ENCODE measurements at regions not wholly inside any gene's neighbourhood (a gene's known extent, or its start where the extent isn't known, plus 50 kb on each side); places are given as distances from the start of the nearest gene placed in this dataset.

DNA sequence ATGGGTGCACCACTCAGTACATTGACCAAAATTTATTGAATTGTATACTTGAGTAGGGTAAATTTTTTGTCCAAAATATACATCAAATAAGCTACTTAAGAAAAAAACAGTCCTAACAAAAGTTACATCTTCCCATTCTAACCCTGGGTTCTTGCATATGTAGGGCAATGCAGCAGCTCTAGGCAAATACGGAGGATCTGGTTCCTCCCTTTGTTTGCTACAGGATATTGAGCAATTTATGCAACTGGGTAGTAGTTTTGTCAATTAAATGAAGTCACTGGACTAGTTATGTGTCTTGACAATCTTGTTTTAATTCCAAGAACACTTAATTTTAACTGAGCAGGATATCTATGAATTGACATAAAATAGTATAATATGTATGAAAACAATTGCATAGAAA, 1507.2 kb upstream of the PIK3C3 start:
- H3K27ac Mint-ChIP-seq: no peak overlapping the region
- H3K4me1 Mint-ChIP-seq (ENCODE audit: low read depth in 2 of 2): no peaks in the 10 kb centered on the region
- no peak overlapping the region for H3K4me3 Mint-ChIP-seq
- H3K27me3 Mint-ChIP-seq: no peaks in the 10 kb centered on the region
- ATAC-seq (replicated peaks) (no peak), DNase-seq (no peak)
- peaks cover 3 to 21% of the 10 kb centered on the region in 2 donors for H3K9me3 Mint-ChIP-seq
- H3K36me3 Mint-ChIP-seq (ENCODE audit: insufficient read depth): no peaks in the 10 kb centered on the region

GRCh38 chr18:40440088-40440487, 1514.9 kb upstream of the PIK3C3 start:
- no peak for DNase-seq
- no peaks in the 10 kb centered on the region for H3K27me3 Mint-ChIP-seq
- H3K36me3 Mint-ChIP-seq (ENCODE audit: insufficient read depth): no peaks in the 10 kb centered on the region
- ATAC-seq (replicated peaks): no peak
- no peaks in the 10 kb centered on the region for H3K4me1 Mint-ChIP-seq (ENCODE audit: low read depth in 2 of 2)
- no peak overlapping the region for H3K4me3 Mint-ChIP-seq
- H3K9me3 Mint-ChIP-seq: peaks cover 13 to 26% of the 10 kb centered on the region in 2 donors
- H3K27ac Mint-ChIP-seq: no peak overlapping the region

- Mint-ChIP-seq H3K4me3 (no peak overlapping the region), H3K36me3 (ENCODE audit: insufficient read depth) (no peaks in the 10 kb centered on the region), H3K27me3 (no peaks in the 10 kb centered on the region), H3K9me3 (peaks cover 17% of the 10 kb centered on the region in 2 donors), H3K4me1 (ENCODE audit: low read depth in 2 of 2) (no peaks in the 10 kb centered on the region), H3K27ac (no peak overlapping the region)
- DNase-seq (no peak), ATAC-seq (replicated peaks) (no peak)
Observed at GRCh38 chr18:40437517-40437916, 1517.5 kb upstream of the PIK3C3 start.

DNA sequence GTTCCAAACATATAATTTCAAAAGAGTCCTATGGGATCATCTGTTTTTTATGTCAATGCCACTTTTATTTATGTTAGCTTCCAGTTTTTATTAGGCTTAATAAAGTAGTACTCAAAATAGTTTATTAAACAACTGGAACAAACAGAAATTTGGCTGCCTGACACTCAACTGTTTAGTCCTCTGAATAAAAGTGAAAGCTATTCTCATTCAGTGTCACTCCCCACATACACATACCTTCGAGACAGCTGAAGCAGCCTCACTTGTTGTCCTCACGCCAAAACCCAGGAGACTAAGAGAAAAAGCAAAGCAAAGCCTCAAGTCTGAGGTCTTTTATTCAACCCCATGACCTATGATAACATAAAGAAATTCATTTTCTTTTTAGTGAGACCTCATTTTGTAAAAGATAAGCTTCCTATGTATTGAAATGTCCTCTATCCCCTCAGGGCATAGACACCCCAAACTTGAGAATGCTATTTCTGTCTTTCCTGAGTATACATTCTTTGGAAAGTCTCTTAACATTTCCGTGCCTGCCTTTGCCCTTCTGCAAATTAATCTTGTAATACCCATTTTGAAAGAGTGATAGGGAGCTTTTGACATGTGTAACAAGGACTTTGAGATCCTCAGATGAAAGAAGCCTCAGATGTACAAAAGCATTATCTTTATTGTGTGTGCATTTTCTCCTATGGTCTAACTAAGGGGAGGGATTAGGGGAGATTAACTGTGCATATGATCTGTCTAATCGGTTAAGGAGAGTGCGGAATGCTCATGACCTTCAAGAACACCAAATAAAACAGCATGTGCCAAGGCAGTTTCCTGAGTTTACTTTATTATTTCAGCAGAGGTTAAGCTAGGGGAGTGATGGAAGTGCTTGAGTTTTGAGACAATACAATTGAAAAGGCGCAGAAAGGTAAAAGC, 1523.7 kb upstream of the PIK3C3 start:
- Mint-ChIP-seq H3K27ac (no peak overlapping the region), H3K4me1 (ENCODE audit: low read depth in 2 of 2) (no peaks in the 10 kb centered on the region), H3K4me3 (no peak overlapping the region), H3K36me3 (ENCODE audit: insufficient read depth) (no peaks in the 10 kb centered on the region), H3K9me3 (peaks cover 12 to 22% of the 10 kb centered on the region in 2 donors), H3K27me3 (no peaks in the 10 kb centered on the region)
- ATAC-seq (replicated peaks): no peak
- no peak for DNase-seq

GRCh38 chr18:40423291-40423690, 1531.7 kb upstream of the PIK3C3 start:
- no peak for ATAC-seq (replicated peaks)
- no peak for DNase-seq
- Mint-ChIP-seq H3K27ac (no peak overlapping the region), H3K4me3 (no peak overlapping the region), H3K4me1 (ENCODE audit: low read depth in 2 of 2) (no peaks in the 10 kb centered on the region), H3K27me3 (no peaks in the 10 kb centered on the region), H3K9me3 (peaks cover 5 to 36% of the 10 kb centered on the region in 2 donors), H3K36me3 (ENCODE audit: insufficient read depth) (no peaks in the 10 kb centered on the region)

- Mint-ChIP-seq H3K4me1 (ENCODE audit: low read depth in 2 of 2) (no peaks in the 10 kb centered on the region), H3K9me3 (peaks cover 6 to 41% of the 10 kb centered on the region in 2 donors), H3K27me3 (no peaks in the 10 kb centered on the region), H3K4me3 (no peak overlapping the region), H3K36me3 (ENCODE audit: insufficient read depth) (no peaks in the 10 kb centered on the region), H3K27ac (no peak overlapping the region)
- ATAC-seq (replicated peaks): no peak
- DNase-seq: no peak
Observed at GRCh38 chr18:40420675-40421074, 1534.4 kb upstream of the PIK3C3 start.

- no peaks in the 10 kb centered on the region for H3K36me3 Mint-ChIP-seq (ENCODE audit: insufficient read depth)
- H3K4me1 Mint-ChIP-seq (ENCODE audit: low read depth in 2 of 2): no peaks in the 10 kb centered on the region
- ATAC-seq (replicated peaks) (no peak), DNase-seq (no peak)
- H3K9me3 Mint-ChIP-seq: peaks cover 12 to 50% of the 10 kb centered on the region in 2 donors
- H3K27ac Mint-ChIP-seq: no peak overlapping the region
- no peak overlapping the region for H3K4me3 Mint-ChIP-seq
- no peaks in the 10 kb centered on the region for H3K27me3 Mint-ChIP-seq
Observed at GRCh38 chr18:40417501-40417900, 1537.5 kb upstream of the PIK3C3 start.

- H3K27ac Mint-ChIP-seq: no peak overlapping the region
- ATAC-seq (replicated peaks) (no peak), DNase-seq (no peak)
- no peaks in the 10 kb centered on the region for H3K36me3 Mint-ChIP-seq (ENCODE audit: insufficient read depth)
- peaks cover 9 to 34% of the 10 kb centered on the region in 2 donors for H3K9me3 Mint-ChIP-seq
- H3K27me3 Mint-ChIP-seq: no peaks in the 10 kb centered on the region
- H3K4me3 Mint-ChIP-seq: no peak overlapping the region
- H3K4me1 Mint-ChIP-seq (ENCODE audit: low read depth in 2 of 2): no peaks in the 10 kb centered on the region
Observed at GRCh38 chr18:40415821-40416220, 1539.2 kb upstream of the PIK3C3 start.

DNA sequence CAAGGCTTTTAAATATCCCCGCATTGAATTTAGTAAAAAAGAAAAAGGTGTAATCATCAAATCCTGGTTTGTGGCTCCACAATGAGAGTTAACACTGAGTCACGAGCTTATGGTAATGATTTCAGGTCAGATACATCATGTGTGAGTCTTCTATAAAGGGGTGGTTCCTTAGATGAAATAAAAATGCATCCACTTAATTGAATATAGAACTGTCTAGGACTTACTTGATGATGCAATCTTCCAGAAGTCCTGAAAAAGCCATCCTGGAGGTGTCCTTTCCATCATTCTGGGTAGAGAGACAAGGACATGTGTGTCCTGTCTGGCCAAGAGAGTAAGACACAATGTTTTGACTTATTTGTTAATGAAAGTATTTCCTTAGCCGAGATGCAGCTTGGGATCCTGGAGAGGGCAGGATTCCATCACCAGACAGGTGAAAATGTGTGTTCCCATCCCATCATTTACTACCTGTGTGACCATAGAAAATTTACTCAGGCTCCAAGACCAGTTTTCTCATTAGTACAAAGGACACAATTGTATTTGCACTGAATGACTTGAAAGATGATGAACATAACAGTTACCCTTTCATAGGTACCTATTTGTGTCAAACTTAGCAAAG, 1539.8 kb upstream of the PIK3C3 start:
- no peak for ATAC-seq (replicated peaks)
- Mint-ChIP-seq H3K36me3 (ENCODE audit: insufficient read depth) (no peaks in the 10 kb centered on the region), H3K9me3 (peaks cover 11 to 33% of the 10 kb centered on the region in 2 donors), H3K4me1 (ENCODE audit: low read depth in 2 of 2) (no peaks in the 10 kb centered on the region), H3K4me3 (no peak overlapping the region), H3K27ac (no peak overlapping the region), H3K27me3 (no peaks in the 10 kb centered on the region)
- no peak for DNase-seq

DNA sequence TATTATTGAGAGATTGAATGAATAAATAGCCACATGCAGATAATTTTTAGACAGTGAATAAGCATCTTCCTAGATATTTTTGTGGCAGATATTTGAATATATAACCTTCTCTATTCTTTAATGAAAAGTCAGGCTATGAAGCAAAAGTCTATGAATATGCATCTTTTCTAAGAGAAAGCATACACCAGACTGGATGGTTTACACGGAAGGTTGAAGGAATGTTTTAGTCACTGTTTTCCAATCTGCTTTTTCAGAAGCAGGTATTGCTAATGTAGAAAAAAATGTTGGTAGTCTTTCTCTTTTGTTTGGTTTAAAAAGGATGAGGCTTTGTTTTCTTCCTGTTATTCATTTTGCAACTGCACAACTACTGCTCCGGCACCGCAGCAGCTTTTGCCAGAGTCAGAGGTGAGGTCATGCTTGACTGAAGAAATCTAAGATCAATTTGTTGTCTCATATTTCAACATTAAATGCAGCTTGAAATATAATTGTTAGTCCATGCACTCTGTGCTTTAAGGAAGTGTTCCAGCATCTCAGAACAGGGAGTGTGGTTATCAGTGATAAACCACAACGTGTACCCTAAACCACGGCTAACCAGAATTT, 1540.8 kb upstream of the PIK3C3 start:
- ATAC-seq (replicated peaks): no peak
- no peak for DNase-seq
- H3K36me3 Mint-ChIP-seq (ENCODE audit: insufficient read depth): no peaks in the 10 kb centered on the region
- H3K4me3 Mint-ChIP-seq: no peak overlapping the region
- no peak overlapping the region for H3K27ac Mint-ChIP-seq
- peaks cover 11 to 31% of the 10 kb centered on the region in 2 donors for H3K9me3 Mint-ChIP-seq
- H3K4me1 Mint-ChIP-seq (ENCODE audit: low read depth in 2 of 2): no peaks in the 10 kb centered on the region
- H3K27me3 Mint-ChIP-seq: no peaks in the 10 kb centered on the region

DNA sequence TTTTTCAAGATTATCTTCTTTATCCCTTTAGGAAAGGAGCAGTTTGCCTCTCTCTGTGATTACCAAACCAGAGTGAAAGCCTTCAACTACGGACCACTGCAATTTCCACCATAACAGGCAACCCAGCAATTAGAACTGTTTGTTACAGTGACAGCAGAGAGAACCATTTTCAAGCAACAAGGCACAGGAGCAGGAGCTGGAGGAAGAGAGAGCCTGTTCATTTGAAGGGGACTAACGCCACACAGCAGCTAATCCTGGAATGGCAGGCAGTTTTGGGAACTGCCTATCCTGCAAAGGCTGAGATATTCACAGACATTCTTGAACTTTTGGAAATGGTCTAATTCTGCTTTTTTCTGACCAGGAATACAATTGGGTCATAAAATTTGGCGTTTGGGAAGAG, 1541.9 kb upstream of the PIK3C3 start:
- no peaks in the 10 kb centered on the region for H3K4me1 Mint-ChIP-seq (ENCODE audit: low read depth in 2 of 2)
- peaks cover 11 to 29% of the 10 kb centered on the region in 2 donors for H3K9me3 Mint-ChIP-seq
- no peak for ATAC-seq (replicated peaks)
- H3K4me3 Mint-ChIP-seq: no peak overlapping the region
- H3K27ac Mint-ChIP-seq: no peak overlapping the region
- no peaks in the 10 kb centered on the region for H3K36me3 Mint-ChIP-seq (ENCODE audit: insufficient read depth)
- no peaks in the 10 kb centered on the region for H3K27me3 Mint-ChIP-seq
- no peak for DNase-seq

DNA sequence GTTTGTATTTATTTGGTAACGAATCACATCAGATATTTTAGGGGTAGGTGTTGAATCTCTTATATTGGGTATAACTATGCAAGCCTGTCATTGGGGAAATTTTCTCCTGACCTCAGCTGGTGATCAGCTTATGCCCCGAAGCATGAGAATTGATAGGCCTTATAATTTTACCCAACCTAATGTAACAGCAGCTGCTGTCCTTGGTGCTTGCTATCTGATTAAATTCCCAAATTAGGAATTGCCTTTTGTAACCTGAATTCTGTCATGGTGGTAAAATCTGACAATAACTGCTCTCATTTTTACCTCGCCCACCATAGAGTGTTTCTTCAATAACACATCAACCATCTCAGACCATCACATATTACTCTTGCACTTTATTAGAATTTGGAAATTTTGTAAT, 1542.6 kb upstream of the PIK3C3 start:
- Mint-ChIP-seq H3K27ac (no peak overlapping the region), H3K27me3 (no peaks in the 10 kb centered on the region), H3K4me1 (ENCODE audit: low read depth in 2 of 2) (no peaks in the 10 kb centered on the region), H3K9me3 (peaks cover 9 to 25% of the 10 kb centered on the region in 2 donors), H3K4me3 (no peak overlapping the region), H3K36me3 (ENCODE audit: insufficient read depth) (no peaks in the 10 kb centered on the region)
- DNase-seq (no peak), ATAC-seq (replicated peaks) (no peak)

- ATAC-seq (replicated peaks) (no peak), DNase-seq (no peak)
- no peak overlapping the region for H3K27ac Mint-ChIP-seq
- H3K9me3 Mint-ChIP-seq: peaks cover 12 to 30% of the 10 kb centered on the region in 2 donors
- no peaks in the 10 kb centered on the region for H3K27me3 Mint-ChIP-seq
- H3K4me1 Mint-ChIP-seq (ENCODE audit: low read depth in 2 of 2): no peaks in the 10 kb centered on the region
- H3K4me3 Mint-ChIP-seq: no peak overlapping the region
- no peaks in the 10 kb centered on the region for H3K36me3 Mint-ChIP-seq (ENCODE audit: insufficient read depth)
Observed at GRCh38 chr18:40407909-40408308, 1547.1 kb upstream of the PIK3C3 start.

DNA sequence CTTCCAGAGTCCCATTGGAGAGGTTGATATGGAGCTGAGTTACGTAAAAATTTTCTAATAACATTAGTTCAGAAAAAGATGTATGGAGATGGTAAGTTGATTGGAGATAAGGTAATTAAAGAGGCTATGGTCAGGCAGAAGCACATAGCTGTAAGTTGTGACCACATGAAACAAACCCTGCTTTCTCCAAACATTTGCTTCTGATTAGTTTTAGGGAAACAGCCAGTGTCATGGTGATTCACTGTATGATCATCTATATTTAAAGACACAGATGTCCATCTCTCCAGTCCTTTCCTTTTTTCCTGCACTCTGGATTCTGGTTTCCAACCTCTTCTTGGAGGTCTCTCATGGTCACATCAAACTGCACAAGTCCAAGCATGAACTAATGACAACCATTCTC, 1550.8 kb upstream of the PIK3C3 start:
- Mint-ChIP-seq H3K36me3 (ENCODE audit: insufficient read depth) (no peaks in the 10 kb centered on the region), H3K4me1 (ENCODE audit: low read depth in 2 of 2) (no peaks in the 10 kb centered on the region), H3K9me3 (peaks cover 6 to 21% of the 10 kb centered on the region in 2 donors), H3K27ac (no peak overlapping the region), H3K27me3 (no peaks in the 10 kb centered on the region), H3K4me3 (no peak overlapping the region)
- no peak for DNase-seq
- no peak for ATAC-seq (replicated peaks)
